Tibial nerve (tissue), 4 donors: ENCODE measurements at regions not wholly inside any gene's neighbourhood (a gene's known extent, or its start where the extent isn't known, plus 50 kb on each side); places are given as distances from the start of the nearest gene placed in this dataset.

Experiments
- CTCF ChIP-seq, 5 experiments: fragments of 200-600 bp in 3 of 5; fragments of 450-650 bp in 2 of 5; sonication (generic) in 3 of 5; IDR thresholded peaks; one replicate each; pipeline ENCODE4 v1.5.1; 2016 to 2019; ENCODE audit warnings: antibody characterized with exemption in 5 of 5, mild to moderate bottlenecking in 3 of 5, moderate library complexity in 2 of 5
- EP300 ChIP-seq, 2 donors: sonication (generic); formaldehyde crosslinking; IDR thresholded peaks; one replicate each; pipeline ENCODE4 v1.6.1; 2017; ENCODE audit warnings: antibody characterized with exemption in 2 of 2, mild to moderate bottlenecking in 1 of 2
- POLR2A ChIP-seq, 2 donors: fragments of 450-650 bp; IDR thresholded peaks; one replicate each; pipeline ENCODE4 v1.6.1; 2017; ENCODE audit warnings: antibody characterized with exemption in 2 of 2, mild to moderate bottlenecking in 2 of 2, moderate library complexity in 2 of 2

- TF ChIP-seq POLR2A (IDR thresholded peaks at IDR 0.05): no peak
- no peak for TF ChIP-seq EP300 (IDR thresholded peaks at IDR 0.05)
- TF ChIP-seq CTCF (IDR thresholded peaks at IDR 0.05): no peak
Observed at GRCh38 chr13:30840515-30840914, 65.6 kb upstream of the MEDAG start.
